GF-D8 (cell line): ENCODE measurements at regions not wholly inside any gene's neighbourhood (a gene's known extent, or its start where the extent isn't known, plus 50 kb on each side); places are given as distances from the start of the nearest gene placed in this dataset.

Source experiments
- DNase-seq: peaks from one replicate; lab custom pipeline; 2025; lab: John Stamatoyannopoulos, UW

GRCh38 chr10:8543361-8544056 lies 489.0 kb downstream of the GATA3 start:
- DNase-seq, result no peak

GRCh38 chr10:8544057-8544380 lies 489.5 kb downstream of the GATA3 start:
- DNase-seq, result no peak

GRCh38 chr10:8544500-8544899 lies 490.0 kb downstream of the GATA3 start:
- no peak for DNase-seq

- DNase-seq, result no peak
Observed at GRCh38 chr10:8554574-8554973, 500.1 kb downstream of the GATA3 start.

GRCh38 chr10:8556321-8556720 lies 501.8 kb downstream of the GATA3 start:
- no peak for DNase-seq

- no peak for DNase-seq
Observed at GRCh38 chr10:8563478-8563877, 509.0 kb downstream of the GATA3 start.

GRCh38 chr10:8566737-8567136 lies 512.2 kb downstream of the GATA3 start:
- no peak for DNase-seq

- no peak for DNase-seq
Observed at GRCh38 chr10:8568401-8568800, 513.9 kb downstream of the GATA3 start.

- DNase-seq, result no peak
Observed at GRCh38 chr10:8575620-8576019, 521.1 kb downstream of the GATA3 start.

- no peak for DNase-seq
Observed at GRCh38 chr10:8576281-8576680, 521.8 kb downstream of the GATA3 start.

GRCh38 chr10:8576911-8577310 lies 522.4 kb downstream of the GATA3 start:
- DNase-seq, result no peak

GRCh38 chr10:8577686-8578085 lies 523.2 kb downstream of the GATA3 start:
- no peak for DNase-seq

GRCh38 chr10:8581521-8582225 lies 527.2 kb downstream of the GATA3 start:
- DNase-seq, result no peak

- no peak for DNase-seq
Observed at GRCh38 chr10:8583096-8583495, 528.6 kb downstream of the GATA3 start.

- no peak for DNase-seq
Observed at GRCh38 chr10:8584666-8585065, 530.2 kb downstream of the GATA3 start.

- no peak for DNase-seq
Observed at GRCh38 chr10:8586504-8586903, 532.0 kb downstream of the GATA3 start.

- no peak for DNase-seq
Observed at GRCh38 chr10:8588135-8588534, 533.6 kb downstream of the GATA3 start.

GRCh38 chr10:8590518-8590917 lies 536.0 kb downstream of the GATA3 start:
- no peak for DNase-seq

- no peak for DNase-seq
Observed at GRCh38 chr10:8591640-8592039, 537.2 kb downstream of the GATA3 start.

- no peak for DNase-seq
Observed at GRCh38 chr10:8594176-8594575, 539.7 kb downstream of the GATA3 start.

- DNase-seq, result no peak
Observed at GRCh38 chr10:8594711-8595110, 540.2 kb downstream of the GATA3 start.

- no peak for DNase-seq
Observed at GRCh38 chr10:8595140-8595539, 540.7 kb downstream of the GATA3 start.

- no peak for DNase-seq
Observed at GRCh38 chr10:8596929-8597472, 542.5 kb downstream of the GATA3 start.

GRCh38 chr10:8600192-8600591 lies 545.7 kb downstream of the GATA3 start:
- no peak for DNase-seq
